IMR-90 (cell line): ENCODE measurements at regions not wholly inside any gene's neighbourhood (a gene's known extent, or its start where the extent isn't known, plus 50 kb on each side); places are given as distances from the start of the nearest gene placed in this dataset.
A peak's percentile ranks its signal among the peaks of the same experiment; 100 is the strongest.

ENCODE experiments used
- ATAC-seq: fragments of 200-7000 bp; cut with Tn5 transposase; 2 replicates; pipeline ENCODE4 v1.9.1; 2020; ENCODE audit warnings: low read depth, mild to moderate bottlenecking, moderate library complexity
- BruUV-seq: library from RNA; stranded (reverse); fragments of 400-500 nt; replicated peaks from 2 replicates; lab custom pipeline; 2021; lab: Mats Ljungman, UMichigan
- CTCF ChIA-PET: fragments of 300-600 bp; formaldehyde crosslinking; extraction: SDS; loops from one replicate; lab custom pipeline; 2021; ENCODE audit warnings: antibody characterized with exemption; lab: Yijun Ruan, JAX
- POLR2A ChIA-PET: fragments of 300-600 bp; sonication (Branson Sonifier 250); formaldehyde crosslinking; loops from one replicate; lab custom pipeline; 2022; ENCODE audit warnings: antibody characterized with exemption; ENCODE audit not compliant: unreplicated experiment; lab: Charles Lee
- DNase-seq: peaks from one replicate; pipeline ENCODE4 v3.0.0; 2013
- H2AFZ ChIP-seq: replicated peaks from 2 replicates; pipeline ENCODE3; 2013; ENCODE audit warnings: low read length, mild to moderate bottlenecking; ENCODE audit not compliant: poor library complexity
- H2AK5ac ChIP-seq: 2 replicates; pipeline ENCODE4 v1.6.1; 2013; ENCODE audit warnings: low read depth, low read length, inconsistent platforms
- H2AK9ac ChIP-seq: replicated peaks from 2 replicates; pipeline ENCODE3; 2013; ENCODE audit warnings: mild to moderate bottlenecking, low read depth, low read length, moderate library complexity; ENCODE audit not compliant: poor library complexity
- H2BK120ac ChIP-seq: 2 replicates; pipeline ENCODE4 v1.6.1; 2013; ENCODE audit warnings: low read depth, low read length, inconsistent platforms
- H2BK15ac ChIP-seq: 3 replicates; pipeline ENCODE4 v1.6.1; 2013; ENCODE audit warnings: low read depth, low read length, inconsistent platforms
- H2BK20ac ChIP-seq: 2 replicates; pipeline ENCODE4 v1.6.1; 2013; ENCODE audit warnings: low read depth, mild to moderate bottlenecking, inconsistent platforms, low read length, moderate library complexity
- H2BK5ac ChIP-seq: 2 replicates; pipeline ENCODE4 v1.6.1; 2013; ENCODE audit warnings: mild to moderate bottlenecking, low read depth, low read length, inconsistent platforms; ENCODE audit not compliant: poor library complexity, severe bottlenecking
- H3K14ac ChIP-seq: replicated peaks from 2 replicates; pipeline ENCODE4 v1.6.1; 2013; ENCODE audit warnings: low read depth, low read length, inconsistent platforms
- H3K18ac ChIP-seq: 2 replicates; pipeline ENCODE4 v1.6.1; 2013; ENCODE audit warnings: low read depth, low read length, control low read depth
- H3K23ac ChIP-seq: 2 replicates; pipeline ENCODE4 v1.6.1; 2013; ENCODE audit warnings: low read depth, low read length, inconsistent platforms
- H3K27ac ChIP-seq: 2 replicates; pipeline ENCODE4 v1.5.1; 2013; ENCODE audit warnings: mild to moderate bottlenecking, control low read depth, low read length; ENCODE audit not compliant: insufficient read depth
- H3K27me3 ChIP-seq: 2 replicates; pipeline ENCODE4 v1.6.1; 2013; ENCODE audit warnings: low read length; ENCODE audit not compliant: control insufficient read depth, insufficient read depth
- H3K36me3 ChIP-seq: 2 replicates; pipeline ENCODE4 v1.6.1; 2013; ENCODE audit warnings: low read length, mixed read lengths; ENCODE audit not compliant: control insufficient read depth, insufficient read depth
- H3K4ac ChIP-seq: 2 replicates; pipeline ENCODE4 v1.6.1; 2013; ENCODE audit warnings: low read depth, low read length, inconsistent platforms
- H3K4me1 ChIP-seq: 2 replicates; pipeline ENCODE4 v1.6.1; 2013; ENCODE audit warnings: low read length, mixed read lengths; ENCODE audit not compliant: control insufficient read depth, insufficient read depth
- H3K4me2 ChIP-seq: 2 replicates; pipeline ENCODE4 v1.6.1; 2013; ENCODE audit warnings: low read depth, mild to moderate bottlenecking, control low read depth, low read length, moderate library complexity
- H3K4me3 ChIP-seq: 2 replicates; pipeline ENCODE4 v1.5.1; 2013; ENCODE audit warnings: low read depth, mild to moderate bottlenecking, control low read depth, low read length, moderate library complexity; ENCODE audit not compliant: insufficient read depth
- H3K56ac ChIP-seq: 2 replicates; pipeline ENCODE4 v1.6.1; 2013; ENCODE audit warnings: low read length, inconsistent platforms; ENCODE audit not compliant: insufficient read depth; ENCODE audit errors: extremely low read depth
- H3K79me1 ChIP-seq, 2 experiments: 2 replicates each; pipeline ENCODE4 v1.6.1; 2013; ENCODE audit warnings: low read length in 2 of 2, inconsistent platforms in 1 of 2, low read depth in 1 of 2
- H3K9ac ChIP-seq: 2 replicates; pipeline ENCODE4 v1.6.1; 2013; ENCODE audit warnings: low read depth, low read length, control low read depth
- H3K9me1 ChIP-seq: 2 replicates; pipeline ENCODE4 v1.6.1; 2013; ENCODE audit warnings: low read length, inconsistent platforms; ENCODE audit not compliant: insufficient read depth
- H3K9me3 ChIP-seq: 2 replicates; pipeline ENCODE4 v1.6.1; 2013; ENCODE audit warnings: low read length; ENCODE audit not compliant: control insufficient read depth, insufficient read depth
- H4K20me1 ChIP-seq: 2 replicates; pipeline ENCODE4 v1.6.1; 2013; ENCODE audit warnings: low read length, inconsistent platforms; ENCODE audit not compliant: insufficient read depth
- H4K5ac ChIP-seq: 2 replicates; pipeline ENCODE4 v1.6.1; 2013; ENCODE audit warnings: mild to moderate bottlenecking, low read depth, low read length, control low read depth
- H4K8ac ChIP-seq, 2 experiments: 2 replicates each; pipeline ENCODE4 v1.6.1; 2013; ENCODE audit warnings: low read depth in 2 of 2, low read length in 2 of 2, control low read depth in 1 of 2, inconsistent platforms in 1 of 2
- H4K91ac ChIP-seq: 2 replicates; pipeline ENCODE4 v1.6.1; 2013; ENCODE audit warnings: low read depth, low read length, inconsistent platforms; ENCODE audit not compliant: insufficient read depth
- MXI1 ChIP-seq: IDR thresholded peaks from 2 replicates; pipeline ENCODE4 v1.6.1; 2012; ENCODE audit warnings: low read depth, mild to moderate bottlenecking, low read length, moderate library complexity, borderline replicate concordance
- NFE2L2 ChIP-seq: fragments of 150-350 bp; IDR thresholded peaks from 2 replicates; pipeline ENCODE4 v1.6.1; 2016; ENCODE audit warnings: low read depth, mild to moderate bottlenecking, low read length
- RCOR1 ChIP-seq: IDR thresholded peaks from 2 replicates; pipeline ENCODE4 v1.6.1; 2012; ENCODE audit warnings: mild to moderate bottlenecking, low read length, improper control_type of control experiment; ENCODE audit not compliant: insufficient replicate concordance
- RFX5 ChIP-seq: IDR thresholded peaks from 2 replicates; pipeline ENCODE4 v1.8.0; 2012; ENCODE audit warnings: low read depth, mild to moderate bottlenecking, low read length, moderate library complexity
- SMC3 ChIP-seq: fragments of 150-350 bp; IDR thresholded peaks from 2 replicates; pipeline ENCODE4 v1.6.1; 2016; ENCODE audit warnings: low read depth, mild to moderate bottlenecking, antibody characterized with exemption, low read length, moderate library complexity
- WGBS, 2 experiments: methylation state at CpG; one replicate each; pipeline versions ENCODE4 v1.1.5 to v1.1.7; 2013; ENCODE audit warnings: missing lambda C conversion rate in 2 of 2; ENCODE audit not compliant: insufficient read length in 1 of 2; ENCODE audit errors: extremely low coverage in 2 of 2; 5-methylcytosine and 5-hydroxymethylcytosine counted together
- dilution Hi-C: fragments of 300-500 bp; cut with HindIII; formaldehyde crosslinking; loops from one replicate; pipeline ENCODE4 v1.14.3; 2018; ENCODE audit warnings: low sequenced_read_pairs; ENCODE audit not compliant: unreplicated experiment
- in situ Hi-C: fragments of 300-500 bp; cut with MboI; formaldehyde crosslinking; loops from 3 replicates; pipeline ENCODE4 v1.14.3; 2019; ENCODE audit warnings: low sequenced_read_pairs, inconsistent platforms, mixed read lengths
- intact Hi-C: fragments of 100-400 bp; cut with micrococcal nuclease; formaldehyde crosslinking; loops from 2 replicates; pipeline ENCODE4 v1.10.0; 2022
- TF ChIP-seq, protein P1 (sequence below): conservative IDR thresholded peaks from 2 replicates; pipeline ENCODE4 v1.5.1; 2012; ENCODE audit warnings: mild to moderate bottlenecking, low read depth, low read length, improper control_type of control experiment

DNA sequence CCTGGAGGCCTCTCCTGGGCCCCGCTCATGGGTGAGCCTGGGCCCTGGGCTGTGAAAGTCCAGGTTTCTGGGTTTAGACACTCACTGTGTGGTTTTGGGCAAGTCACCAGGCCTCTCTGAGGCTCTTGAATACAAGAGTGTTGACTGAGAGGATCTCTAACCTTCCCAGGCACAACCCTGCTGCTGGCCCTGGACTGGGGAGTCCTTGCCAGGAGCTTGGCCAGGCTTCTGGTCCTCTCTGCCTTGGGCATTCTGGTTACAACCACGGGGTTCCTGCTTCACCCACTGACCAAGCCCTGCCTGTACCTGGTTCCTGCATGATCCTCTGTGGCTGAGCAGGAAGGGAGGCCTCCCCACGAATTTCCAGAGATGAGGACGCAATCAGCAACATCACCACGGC, 63.6 kb upstream of the COL13A1 start:
- H2BK15ac ChIP-seq = no peak overlapping the region
- ChIA-PET POLR2A (no interaction called here), CTCF (no interaction called here)
- H4K91ac ChIP-seq = no peak overlapping the region
- no peak for DNase-seq
- no peak overlapping the region for H3K14ac ChIP-seq
- no peak overlapping the region for H3K4me2 ChIP-seq
- no peaks in the 10 kb centered on the region for H3K27me3 ChIP-seq
- no peaks in the 10 kb centered on the region; a peak in 1 of 4 replicates for H3K79me1 ChIP-seq
- peak overlapping the region; percentile 27; the same call in 1 of the 2 replicates for H2AK5ac ChIP-seq
- no peak overlapping the region for H3K23ac ChIP-seq
- H3K18ac ChIP-seq = no peak overlapping the region
- no peak overlapping the region for H3K9ac ChIP-seq
- no peak overlapping the region for H3K56ac ChIP-seq
- no peak for TF ChIP-seq RCOR1
- TF ChIP-seq, protein P1, sequence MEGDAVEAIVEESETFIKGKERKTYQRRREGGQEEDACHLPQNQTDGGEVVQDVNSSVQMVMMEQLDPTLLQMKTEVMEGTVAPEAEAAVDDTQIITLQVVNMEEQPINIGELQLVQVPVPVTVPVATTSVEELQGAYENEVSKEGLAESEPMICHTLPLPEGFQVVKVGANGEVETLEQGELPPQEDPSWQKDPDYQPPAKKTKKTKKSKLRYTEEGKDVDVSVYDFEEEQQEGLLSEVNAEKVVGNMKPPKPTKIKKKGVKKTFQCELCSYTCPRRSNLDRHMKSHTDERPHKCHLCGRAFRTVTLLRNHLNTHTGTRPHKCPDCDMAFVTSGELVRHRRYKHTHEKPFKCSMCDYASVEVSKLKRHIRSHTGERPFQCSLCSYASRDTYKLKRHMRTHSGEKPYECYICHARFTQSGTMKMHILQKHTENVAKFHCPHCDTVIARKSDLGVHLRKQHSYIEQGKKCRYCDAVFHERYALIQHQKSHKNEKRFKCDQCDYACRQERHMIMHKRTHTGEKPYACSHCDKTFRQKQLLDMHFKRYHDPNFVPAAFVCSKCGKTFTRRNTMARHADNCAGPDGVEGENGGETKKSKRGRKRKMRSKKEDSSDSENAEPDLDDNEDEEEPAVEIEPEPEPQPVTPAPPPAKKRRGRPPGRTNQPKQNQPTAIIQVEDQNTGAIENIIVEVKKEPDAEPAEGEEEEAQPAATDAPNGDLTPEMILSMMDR = no peak
- no peak for TF ChIP-seq SMC3
- no peak for TF ChIP-seq MXI1
- TF ChIP-seq NFE2L2 = no peak
- TF ChIP-seq RFX5 = no peak
- no peak overlapping the region for H3K27ac ChIP-seq
- in situ Hi-C loops = no loop called here
- 0 out of 2 replicates have a peak overlapping the region, but pooled peaks have one; percentile 4 for H3K4ac ChIP-seq
- 69% methylated on average over 2 of the region's 5 CpGs; no CpG with 5 or more reads in 1 of the 2 experiments for WGBS, 2 experiments
- H3K4me3 ChIP-seq = no peak overlapping the region
- H3K9me1 ChIP-seq = peaks cover 20% of the 10 kb centered on the region
- H2AK9ac ChIP-seq = no peak overlapping the region
- peaks cover 27% of the 10 kb centered on the region for H3K4me1 ChIP-seq
- H3K9me3 ChIP-seq = no peaks in the 10 kb centered on the region
- no peak overlapping the region; the same call in 1 of the 2 replicates for H2BK20ac ChIP-seq
- no peaks in the 10 kb centered on the region for H4K20me1 ChIP-seq
- intact Hi-C loops = no loop called here
- no peak overlapping the region for H2AFZ ChIP-seq
- H2BK120ac ChIP-seq = no peak overlapping the region
- no peak overlapping the region for H4K5ac ChIP-seq
- H3K36me3 ChIP-seq = no peaks in the 10 kb centered on the region
- no peak for ATAC-seq
- dilution Hi-C loops = no loop called here
- BruUV-seq = no TSS peak
- H4K8ac ChIP-seq = no peak overlapping the region
- no peak overlapping the region for H2BK5ac ChIP-seq
